Mesothelial cell of epicardium (in vitro differentiated cells): ENCODE measurements at regions not wholly inside any gene's neighbourhood (a gene's known extent, or its start where the extent isn't known, plus 50 kb on each side); places are given as distances from the start of the nearest gene placed in this dataset.
A peak's percentile ranks its signal among the peaks of the same experiment; 100 is the strongest.
"Not testable (repeated sequence)": the region's sequence is repeated elsewhere in the genome, so short reads cannot be mapped to it uniquely, and the experiment has no call there.

Source experiments
- DNase-seq, 2 experiments: peaks; one replicate each; pipeline ENCODE4 v3.0.0; 2021; ENCODE audit warnings: low spot score in 2 of 2; ENCODE audit not compliant: unreplicated experiment in 2 of 2
- H3K27ac Mint-ChIP-seq: 2 replicates; pipeline ENCODE4 v1.8.0; 2021; ENCODE audit warnings: mixed read lengths
- H3K27me3 Mint-ChIP-seq: 2 replicates; pipeline ENCODE4 v1.8.0; 2021; ENCODE audit warnings: low read depth, mixed read lengths
- H3K36me3 Mint-ChIP-seq: 2 replicates; pipeline ENCODE4 v1.8.0; 2021; ENCODE audit warnings: mixed read lengths
- H3K4me1 Mint-ChIP-seq: 2 replicates; pipeline ENCODE4 v1.8.0; 2021; ENCODE audit warnings: mixed read lengths
- H3K4me3 Mint-ChIP-seq: 2 replicates; pipeline ENCODE4 v1.8.0; 2021; ENCODE audit warnings: mild to moderate bottlenecking, moderate library complexity, mixed read lengths
- H3K9me3 Mint-ChIP-seq: 2 replicates; pipeline ENCODE4 v1.8.0; 2021; ENCODE audit warnings: mixed read lengths
- TF ChIP-seq, protein P1 (sequence below): fragments of 200-600 bp; sonication (generic); IDR thresholded peaks from one replicate; pipeline ENCODE4 v1.5.0; 2021; ENCODE audit warnings: antibody characterized with exemption; ENCODE audit not compliant: unreplicated experiment

DNA sequence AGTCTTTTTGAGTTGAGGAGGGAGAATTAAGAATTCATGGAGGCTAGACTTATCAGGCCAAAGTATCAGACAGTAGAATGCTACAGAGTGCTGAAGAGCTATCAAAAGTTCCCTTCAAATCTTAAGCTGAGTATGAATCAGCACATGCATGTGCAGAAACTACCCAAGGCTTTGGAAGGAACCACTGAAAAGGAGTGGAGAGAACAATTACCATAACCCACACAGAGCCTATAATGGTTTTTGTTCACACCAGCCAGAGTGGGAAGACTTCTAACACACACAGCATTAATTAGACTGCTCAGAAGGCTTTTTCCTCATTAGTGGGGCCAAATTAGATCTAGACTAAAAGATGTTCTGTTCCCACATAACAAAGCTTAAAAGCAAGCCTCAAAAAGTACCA, 83.7 kb upstream of the SLC6A11 start:
- Mint-ChIP-seq H3K4me1 (no peaks in the 10 kb centered on the region), H3K9me3 (peaks cover 41% of the 10 kb centered on the region), H3K4me3 (no peak overlapping the region), H3K27ac (no peak overlapping the region), H3K36me3 (no peaks in the 10 kb centered on the region), H3K27me3 (peaks cover 14% of the 10 kb centered on the region)
- no peak for DNase-seq
- TF ChIP-seq, protein P1, sequence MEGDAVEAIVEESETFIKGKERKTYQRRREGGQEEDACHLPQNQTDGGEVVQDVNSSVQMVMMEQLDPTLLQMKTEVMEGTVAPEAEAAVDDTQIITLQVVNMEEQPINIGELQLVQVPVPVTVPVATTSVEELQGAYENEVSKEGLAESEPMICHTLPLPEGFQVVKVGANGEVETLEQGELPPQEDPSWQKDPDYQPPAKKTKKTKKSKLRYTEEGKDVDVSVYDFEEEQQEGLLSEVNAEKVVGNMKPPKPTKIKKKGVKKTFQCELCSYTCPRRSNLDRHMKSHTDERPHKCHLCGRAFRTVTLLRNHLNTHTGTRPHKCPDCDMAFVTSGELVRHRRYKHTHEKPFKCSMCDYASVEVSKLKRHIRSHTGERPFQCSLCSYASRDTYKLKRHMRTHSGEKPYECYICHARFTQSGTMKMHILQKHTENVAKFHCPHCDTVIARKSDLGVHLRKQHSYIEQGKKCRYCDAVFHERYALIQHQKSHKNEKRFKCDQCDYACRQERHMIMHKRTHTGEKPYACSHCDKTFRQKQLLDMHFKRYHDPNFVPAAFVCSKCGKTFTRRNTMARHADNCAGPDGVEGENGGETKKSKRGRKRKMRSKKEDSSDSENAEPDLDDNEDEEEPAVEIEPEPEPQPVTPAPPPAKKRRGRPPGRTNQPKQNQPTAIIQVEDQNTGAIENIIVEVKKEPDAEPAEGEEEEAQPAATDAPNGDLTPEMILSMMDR: no peak

- TF ChIP-seq, protein P1: no peak
- Mint-ChIP-seq H3K27me3 (peaks cover 20% of the 10 kb centered on the region), H3K4me1 (no peaks in the 10 kb centered on the region), H3K36me3 (no peaks in the 10 kb centered on the region), H3K9me3 (peaks cover 41% of the 10 kb centered on the region), H3K27ac (no peak overlapping the region), H3K4me3 (no peak overlapping the region)
- no peak for DNase-seq
These were observed 82.7 kb upstream of the SLC6A11 start for GRCh38 chr3:10733297-10733696.

- H3K4me3 Mint-ChIP-seq, H3K27ac Mint-ChIP-seq, H3K4me1 Mint-ChIP-seq, DNase-seq, H3K36me3 Mint-ChIP-seq: not testable (repeated sequence)
- Mint-ChIP-seq H3K9me3 (peaks cover 32% of the 10 kb centered on the region), H3K27me3 (peaks cover 47% of the 10 kb centered on the region)
These were observed 79.6 kb upstream of the SLC6A11 start for GRCh38 chr3:10736444-10736843.

DNA sequence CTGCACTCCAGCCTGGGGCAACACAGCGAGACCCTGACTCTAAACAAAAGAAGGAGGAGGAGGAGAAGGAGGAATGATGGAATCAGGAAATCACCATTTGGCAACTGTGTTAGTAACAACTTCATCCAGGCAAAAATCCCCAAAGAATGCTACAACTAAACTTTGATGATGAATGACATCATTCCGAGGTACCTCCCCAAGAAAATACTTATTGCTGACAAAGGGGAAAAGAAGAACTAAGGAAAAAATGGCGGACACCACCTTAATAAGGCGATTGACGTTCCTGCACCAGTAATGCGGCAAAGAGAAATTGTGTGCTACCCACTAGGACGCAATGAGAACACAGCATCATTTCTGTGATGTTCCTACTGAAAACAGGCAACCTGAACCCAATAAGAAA, 78.2 kb upstream of the SLC6A11 start:
- TF ChIP-seq, protein P1: no peak
- no peak for DNase-seq
- H3K9me3 Mint-ChIP-seq: peaks cover 24% of the 10 kb centered on the region
- no peak overlapping the region for H3K4me3 Mint-ChIP-seq
- H3K27me3 Mint-ChIP-seq: peaks cover 59% of the 10 kb centered on the region
- H3K27ac Mint-ChIP-seq: no peak overlapping the region
- H3K36me3 Mint-ChIP-seq: no peaks in the 10 kb centered on the region
- no peaks in the 10 kb centered on the region for H3K4me1 Mint-ChIP-seq

- H3K4me1 Mint-ChIP-seq: no peaks in the 10 kb centered on the region
- peak; percentile 46 to 84 for DNase-seq
- TF ChIP-seq, protein P1: peak; percentile 95
- peaks cover 14% of the 10 kb centered on the region for H3K9me3 Mint-ChIP-seq
- no peak overlapping the region for H3K27ac Mint-ChIP-seq
- peaks cover 68% of the 10 kb centered on the region for H3K27me3 Mint-ChIP-seq
- H3K36me3 Mint-ChIP-seq: no peaks in the 10 kb centered on the region
- peak overlapping the region; percentile 46 for H3K4me3 Mint-ChIP-seq
These were observed 77.2 kb upstream of the SLC6A11 start for GRCh38 chr3:10738688-10739372.

GRCh38 chr3:10740954-10741353, 75.1 kb upstream of the SLC6A11 start:
- no peaks in the 10 kb centered on the region for H3K36me3 Mint-ChIP-seq
- H3K27ac Mint-ChIP-seq: no peak overlapping the region
- TF ChIP-seq, protein P1: no peak
- no peak for DNase-seq
- peaks cover 71% of the 10 kb centered on the region for H3K27me3 Mint-ChIP-seq
- no peaks in the 10 kb centered on the region for H3K9me3 Mint-ChIP-seq
- no peak overlapping the region for H3K4me3 Mint-ChIP-seq
- H3K4me1 Mint-ChIP-seq: no peaks in the 10 kb centered on the region
